Fibroblast of gingiva (primary cell): ENCODE measurements at regions not wholly inside any gene's neighbourhood (a gene's known extent, or its start where the extent isn't known, plus 50 kb on each side); places are given as distances from the start of the nearest gene placed in this dataset.
A peak's percentile ranks its signal among the peaks of the same experiment; 100 is the strongest.
"Not testable (repeated sequence)": the region's sequence is repeated elsewhere in the genome, so short reads cannot be mapped to it uniquely, and the experiment has no call there.

Experiments used
- DNase-seq: peaks from one replicate; pipeline ENCODE4 v3.0.0-alpha.2; 2011; ENCODE audit warnings: low read depth

DNA sequence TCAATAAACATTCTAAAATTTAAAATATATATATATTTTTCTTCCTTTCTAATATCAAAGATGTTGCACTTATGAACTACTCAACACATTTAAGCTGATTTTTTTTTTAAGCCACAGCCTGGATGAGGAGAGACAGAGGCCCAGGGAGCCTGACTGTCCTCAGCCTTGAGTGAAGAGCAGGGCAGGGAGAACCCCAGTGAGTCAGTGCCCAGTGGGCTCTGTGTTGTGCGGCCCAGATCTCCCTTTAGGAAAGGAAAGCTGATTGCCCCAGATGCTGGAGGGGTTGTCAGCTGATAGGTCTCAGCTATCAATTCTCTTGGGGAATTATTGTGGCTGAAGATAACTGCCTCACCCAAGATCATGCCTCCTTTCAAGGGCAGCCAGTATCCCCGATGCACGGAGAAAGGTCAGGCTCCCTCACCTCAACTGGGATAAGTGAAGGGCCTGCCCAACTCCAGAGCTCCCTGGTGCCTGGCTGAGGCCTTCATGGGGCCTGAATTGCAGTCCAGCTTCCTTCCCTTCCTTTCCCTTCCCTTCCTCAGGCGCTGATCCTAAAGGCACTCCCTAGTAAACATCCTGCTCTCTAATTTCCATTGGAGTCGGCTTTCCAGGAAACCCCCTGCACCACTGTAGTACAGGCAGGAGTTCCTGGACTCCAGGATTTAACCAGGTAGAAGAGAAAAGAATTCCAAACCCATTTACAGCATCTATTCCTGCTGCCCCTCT, 106.9 kb upstream of the ATL2 start:
- DNase-seq: no peak

GRCh38 chr2:38482710-38483109, 105.6 kb upstream of the ATL2 start:
- not testable (repeated sequence) for DNase-seq

DNA sequence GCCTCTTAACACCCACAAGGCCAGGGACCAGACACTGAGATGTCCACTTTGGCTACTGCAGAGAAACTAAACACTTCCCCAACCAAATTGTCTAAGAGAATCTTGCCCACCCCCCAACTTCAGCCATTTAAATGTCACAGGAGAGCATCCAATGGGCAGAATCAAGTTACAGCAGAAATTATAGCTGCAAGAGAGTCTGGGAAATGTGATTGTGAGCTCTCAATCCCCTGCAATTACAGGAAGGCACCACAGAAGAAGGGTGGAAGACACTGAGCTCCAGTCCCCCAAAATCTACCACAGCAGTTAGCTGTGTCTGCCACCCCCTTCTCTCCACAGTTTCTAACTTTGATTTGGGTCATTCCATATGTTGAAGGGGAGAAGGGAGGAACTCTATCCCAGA, 103.5 kb upstream of the ATL2 start:
- no peak for DNase-seq

DNA sequence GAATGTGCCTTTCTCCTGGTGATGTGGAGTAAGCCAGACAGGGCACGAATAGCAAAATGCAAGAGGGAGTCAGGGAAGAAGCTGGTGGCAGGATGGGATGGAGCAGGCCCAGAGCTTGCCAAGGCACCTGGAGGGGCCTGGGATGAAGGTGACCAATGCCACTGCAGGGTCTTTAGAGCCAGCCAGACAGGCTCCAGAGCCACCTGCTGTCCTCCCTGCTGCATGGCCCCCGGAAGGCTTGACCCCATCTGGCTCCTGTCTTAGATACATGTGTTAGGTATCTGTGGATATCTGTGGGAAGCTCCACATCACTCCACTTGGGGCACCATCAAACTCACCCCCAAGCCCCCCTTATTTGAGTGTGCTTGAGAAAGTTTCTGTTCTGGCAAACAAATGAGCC, 99.9 kb upstream of the ATL2 start:
- no peak for DNase-seq

DNA sequence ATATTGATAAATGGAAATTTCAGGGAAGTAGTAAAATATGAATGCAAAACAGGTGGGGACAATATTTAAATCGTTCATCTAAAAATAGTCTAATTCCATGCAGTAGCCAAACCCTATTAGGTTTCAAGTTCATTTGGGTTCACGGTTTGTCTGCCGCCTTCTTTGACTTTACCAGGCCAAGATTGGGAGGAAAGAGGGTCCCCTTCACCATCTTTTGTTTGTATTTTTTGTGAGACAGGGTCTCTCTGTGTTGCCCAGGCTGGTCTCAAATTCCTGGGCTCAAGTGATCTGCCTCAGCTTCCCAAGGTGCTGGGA, 98.5 kb upstream of the ATL2 start:
- no peak for DNase-seq

- DNase-seq: no peak
These were observed 97.9 kb upstream of the ATL2 start for GRCh38 chr2:38474715-38475566.

- no peak for DNase-seq
These were observed 97.0 kb upstream of the ATL2 start for GRCh38 chr2:38474021-38474456.

GRCh38 chr2:38473333-38474005, 96.4 kb upstream of the ATL2 start:
- no peak for DNase-seq

GRCh38 chr2:38470115-38470514, 93.0 kb upstream of the ATL2 start:
- DNase-seq: no peak

- DNase-seq: no peak
These were observed 90.8 kb upstream of the ATL2 start for GRCh38 chr2:38467768-38468455.

GRCh38 chr2:38466876-38467767, 90.0 kb upstream of the ATL2 start:
- DNase-seq: no peak

DNA sequence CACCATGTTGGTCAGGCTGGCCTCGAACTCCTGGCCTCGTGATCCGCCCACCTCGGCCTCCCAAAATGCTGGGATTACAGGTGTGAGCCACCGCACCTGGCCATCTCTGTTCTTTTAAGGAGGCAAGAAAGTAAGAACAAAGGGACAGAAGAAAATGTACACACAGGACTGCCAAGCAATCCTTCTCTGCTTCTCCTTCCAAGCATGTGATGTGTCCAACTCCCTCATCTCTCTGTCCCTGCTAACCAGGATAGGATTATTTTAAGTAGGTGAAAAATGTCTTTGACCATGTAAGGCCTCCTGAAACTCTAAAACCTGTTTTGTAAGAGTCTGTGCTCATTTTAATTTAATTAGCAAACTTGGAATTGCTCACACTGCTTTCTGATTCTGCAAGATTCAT, 89.3 kb upstream of the ATL2 start:
- DNase-seq: no peak

DNA sequence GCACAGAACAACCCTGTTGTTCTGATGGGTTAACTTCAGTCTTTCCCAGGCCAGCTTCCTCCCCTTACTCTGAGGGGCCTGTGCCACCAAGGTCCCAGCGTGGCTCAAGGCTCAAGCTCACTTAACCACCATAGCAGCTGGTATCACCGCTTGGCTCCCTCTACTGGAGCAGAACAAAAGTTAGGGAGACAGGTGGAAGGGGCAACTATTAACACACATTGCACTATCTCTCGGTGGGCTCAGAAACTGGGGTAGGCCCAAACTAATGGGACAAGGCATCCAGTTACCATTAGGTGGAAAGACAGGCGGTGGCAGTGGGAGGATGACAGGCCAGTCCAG, 88.7 kb upstream of the ATL2 start:
- peak; percentile 6 for DNase-seq

DNA sequence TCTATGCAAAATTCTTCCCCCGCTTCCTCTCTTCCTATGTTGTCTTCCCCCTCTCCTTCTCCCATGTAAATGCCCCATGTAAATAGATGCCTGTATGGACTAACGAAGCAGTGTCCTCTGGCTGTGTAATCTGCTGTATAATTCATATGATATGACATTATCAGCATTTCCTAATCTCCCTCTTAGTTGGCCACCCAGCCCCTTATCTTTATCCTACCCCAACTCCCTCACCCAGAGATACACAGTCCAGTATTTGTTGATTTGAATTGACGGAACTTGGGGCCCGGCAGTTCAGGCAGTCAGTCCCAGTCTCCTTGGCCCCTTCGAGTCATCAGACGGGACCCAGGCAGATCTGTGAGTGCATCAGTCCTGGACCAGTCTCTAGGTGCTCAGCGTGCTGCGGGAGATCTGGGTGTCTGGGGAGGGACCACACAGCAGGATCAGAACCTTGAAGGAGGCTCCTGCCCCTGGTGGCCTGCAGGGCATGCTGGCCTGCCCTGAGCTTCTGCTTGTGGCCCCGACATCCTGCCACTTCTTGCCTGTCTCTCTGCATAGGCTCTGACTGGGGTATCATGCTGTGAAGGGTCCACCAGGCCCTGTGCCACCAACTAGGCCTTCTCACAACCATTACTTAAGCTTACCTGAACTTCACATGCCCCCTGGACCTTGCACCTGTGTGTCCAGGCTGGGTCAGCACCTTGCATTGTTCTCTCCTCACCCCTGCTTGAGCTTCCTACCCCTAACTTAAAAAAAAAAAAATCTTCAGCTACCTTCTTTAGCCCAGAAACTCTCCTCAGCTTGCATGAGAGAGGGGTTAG, 88.1 kb upstream of the ATL2 start:
- no peak for DNase-seq

GRCh38 chr2:38463752-38464151, 86.7 kb upstream of the ATL2 start:
- DNase-seq: no peak

GRCh38 chr2:38462121-38462661, 85.1 kb upstream of the ATL2 start:
- DNase-seq: peak; percentile 54

GRCh38 chr2:38461470-38461869, 84.4 kb upstream of the ATL2 start:
- DNase-seq: no peak

DNA sequence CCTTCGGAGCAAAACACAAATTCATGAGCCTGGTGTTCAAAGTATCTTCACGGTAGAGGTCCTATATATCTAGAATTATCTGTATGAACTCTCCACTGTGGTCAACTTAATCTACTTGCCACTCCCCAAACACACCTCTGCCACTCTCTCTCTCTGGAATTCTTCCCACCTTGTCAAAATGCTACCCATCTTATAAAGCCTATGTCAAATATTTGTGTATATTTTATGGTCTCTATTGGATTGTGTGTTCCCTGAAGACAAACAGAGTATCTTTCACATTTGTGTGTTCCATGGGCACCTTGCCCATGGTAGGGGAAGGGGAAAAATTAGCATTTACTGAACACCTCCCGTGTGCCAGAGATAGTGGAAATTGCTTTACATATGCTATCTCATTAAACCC, 83.2 kb upstream of the ATL2 start:
- DNase-seq: no peak

GRCh38 chr2:38454081-38454480, 77.0 kb upstream of the ATL2 start:
- DNase-seq: no peak

GRCh38 chr2:38451778-38452177, 74.7 kb upstream of the ATL2 start:
- not testable (repeated sequence) for DNase-seq
